Lower leg skin (tissue), 4 donors: ENCODE measurements at regions not wholly inside any gene's neighbourhood (a gene's known extent, or its start where the extent isn't known, plus 50 kb on each side); places are given as distances from the start of the nearest gene placed in this dataset.

ENCODE experiments used
- DNase-seq, 2 donors: peaks; one replicate each; pipeline ENCODE4 v3.0.0-alpha.2; 2019; ENCODE audit warnings: low spot score in 2 of 2
- H3K4me3 ChIP-seq: fragments of 200-600 bp; sonication (generic); 2 replicates; pipeline ENCODE4 v1.5.1; 2017; ENCODE audit warnings: mild to moderate bottlenecking, low read depth; ENCODE audit not compliant: poor library complexity, severe bottlenecking
- CTCF ChIP-seq, 3 donors: fragments of 450-650 bp; IDR thresholded peaks; one replicate each; pipeline ENCODE4 v1.5.1; 2016; ENCODE audit warnings: antibody characterized with exemption in 3 of 3, mild to moderate bottlenecking in 3 of 3, moderate library complexity in 2 of 3
- POLR2A ChIP-seq, 2 donors: fragments of 450-650 bp; IDR thresholded peaks; one replicate each; pipeline ENCODE4 v1.6.1; 2016 to 2017; ENCODE audit warnings: antibody characterized with exemption in 2 of 2, mild to moderate bottlenecking in 1 of 2, moderate library complexity in 1 of 2
- WGBS, 2 donors: methylation state at CpG; one replicate each; pipeline ENCODE4 v1.1.5; 2018; 5-methylcytosine and 5-hydroxymethylcytosine counted together
- intact Hi-C: fragments of 100-400 bp; cut with DNase I; formaldehyde crosslinking; loops from one replicate; pipeline ENCODE4 v1.15.0; 2023; ENCODE audit warnings: low total_unique reads

GRCh38 chr9:115204904-115205453 lies 87.0 kb upstream of the TNC start:
- intact Hi-C loops: no loop called here
- no peak overlapping the region for H3K4me3 ChIP-seq
- TF ChIP-seq CTCF (IDR thresholded peaks at IDR 0.05) (no peak), POLR2A (IDR thresholded peaks at IDR 0.05) (no peak)
- DNase-seq: no peak
- 42 to 59% methylated on average over 1 of the region's 1 CpG for WGBS, 2 donors

- TF ChIP-seq CTCF (IDR thresholded peaks at IDR 0.05) (no peak), POLR2A (IDR thresholded peaks at IDR 0.05) (no peak)
Observed at GRCh38 chr9:115207003-115207836, 89.3 kb upstream of the TNC start.

GRCh38 chr9:115208501-115208900 lies 90.5 kb upstream of the TNC start:
- no peak for DNase-seq
- no peak overlapping the region for H3K4me3 ChIP-seq
- intact Hi-C loops: no loop called here
- TF ChIP-seq CTCF (IDR thresholded peaks at IDR 0.05) (no peak), POLR2A (IDR thresholded peaks at IDR 0.05) (no peak)

More at GRCh38 chr9:115207003-115207836, 89.3 kb upstream of the TNC start:
- intact Hi-C loops: no loop called here
- H3K4me3 ChIP-seq: no peak overlapping the region
- DNase-seq: no peak
- 56 to 58% methylated on average over 3 of the region's 3 CpGs for WGBS, 2 donors

GRCh38 chr9:115209601-115210306 lies 91.8 kb upstream of the TNC start:
- H3K4me3 ChIP-seq: no peak overlapping the region
- no peak for DNase-seq
- TF ChIP-seq POLR2A (IDR thresholded peaks at IDR 0.05) (no peak), CTCF (IDR thresholded peaks at IDR 0.05) (no peak)
- intact Hi-C loops: no loop called here
- 40 to 52% methylated on average over 2 of the region's 2 CpGs for WGBS, 2 donors

- no peak for TF ChIP-seq POLR2A (IDR thresholded peaks at IDR 0.05)
- no peak for TF ChIP-seq CTCF (IDR thresholded peaks at IDR 0.05)
- intact Hi-C loops: no loop called here
- no peak for DNase-seq
- WGBS, 2 donors: 97% methylated on average over 2 of the region's 2 CpGs
- no peak overlapping the region for H3K4me3 ChIP-seq
Observed at GRCh38 chr9:115210699-115211098, 92.7 kb upstream of the TNC start.
